ENCODE measurements at regions not wholly inside any gene's neighbourhood (a gene's known extent, or its start where the extent isn't known, plus 50 kb on each side); places are given as distances from the start of the nearest gene placed in this dataset.

- peak; percentile 87 for DNase-seq (ENCODE audit: low read depth)
Measured at GRCh38 chr4:24105327-24106038, 215.6 kb upstream of the PPARGC1A start.

GRCh38 chr4:24104158-24104565 lies 214.3 kb upstream of the PPARGC1A start:
- no peak for DNase-seq (ENCODE audit: low read depth)

- DNase-seq (ENCODE audit: low read depth): no peak
Measured at GRCh38 chr4:24103434-24104157, 213.7 kb upstream of the PPARGC1A start.

- no peak for DNase-seq (ENCODE audit: low read depth)
Measured at GRCh38 chr4:24102621-24103020, 212.8 kb upstream of the PPARGC1A start.

- DNase-seq (ENCODE audit: low read depth): no peak
Measured at GRCh38 chr4:24096603-24097002, 206.8 kb upstream of the PPARGC1A start.

- DNase-seq (ENCODE audit: low read depth): no peak
Measured at GRCh38 chr4:24094726-24095125, 204.9 kb upstream of the PPARGC1A start.

- no peak for DNase-seq (ENCODE audit: low read depth)
Measured at GRCh38 chr4:24093446-24093845, 203.6 kb upstream of the PPARGC1A start.

- DNase-seq (ENCODE audit: low read depth): no peak
Measured at GRCh38 chr4:24091639-24092233, 201.9 kb upstream of the PPARGC1A start.

- no peak for DNase-seq (ENCODE audit: low read depth)
Measured at GRCh38 chr4:24089851-24090534, 200.1 kb upstream of the PPARGC1A start.

GRCh38 chr4:24080871-24081270 lies 191.0 kb upstream of the PPARGC1A start:
- DNase-seq (ENCODE audit: low read depth): no peak

GRCh38 chr4:24078347-24078962 lies 188.6 kb upstream of the PPARGC1A start:
- DNase-seq (ENCODE audit: low read depth): no peak

GRCh38 chr4:24076811-24077210 lies 187.0 kb upstream of the PPARGC1A start:
- no peak for DNase-seq (ENCODE audit: low read depth)

GRCh38 chr4:24073948-24074347 lies 184.1 kb upstream of the PPARGC1A start:
- DNase-seq (ENCODE audit: low read depth): no peak

GRCh38 chr4:24071612-24072372 lies 181.9 kb upstream of the PPARGC1A start:
- no peak for DNase-seq (ENCODE audit: low read depth)

- peak; percentile 9 for DNase-seq (ENCODE audit: low read depth)
Measured at GRCh38 chr4:24070117-24070516, 180.3 kb upstream of the PPARGC1A start.

GRCh38 chr4:24067367-24068193 lies 177.7 kb upstream of the PPARGC1A start:
- no peak for DNase-seq (ENCODE audit: low read depth)

- DNase-seq (ENCODE audit: low read depth): no peak
Measured at GRCh38 chr4:24065974-24066373, 176.1 kb upstream of the PPARGC1A start.

GRCh38 chr4:24063731-24064130 lies 173.9 kb upstream of the PPARGC1A start:
- no peak for DNase-seq (ENCODE audit: low read depth)

GRCh38 chr4:24060932-24061331 lies 171.1 kb upstream of the PPARGC1A start:
- DNase-seq (ENCODE audit: low read depth): no peak

- DNase-seq (ENCODE audit: low read depth): no peak
Measured at GRCh38 chr4:24059839-24060238, 170.0 kb upstream of the PPARGC1A start.

All from GM04503 (cell line).